ENCODE measurements at regions not wholly inside any gene's neighbourhood (a gene's known extent, or its start where the extent isn't known, plus 50 kb on each side); places are given as distances from the start of the nearest gene placed in this dataset.
"Not testable (repeated sequence)": the region's sequence is repeated elsewhere in the genome, so short reads cannot be mapped to it uniquely, and the experiment has no call there.

GRCh38 chr13:109330123-109330522, 456.3 kb downstream of the IRS2 start:
- DNase-seq (ENCODE audit: low spot score) = no peak

- no peak for DNase-seq (ENCODE audit: low spot score)
Observed at GRCh38 chr13:109329175-109329574, 457.2 kb downstream of the IRS2 start.

- DNase-seq (ENCODE audit: low spot score) = no peak
Observed at GRCh38 chr13:109326601-109327000, 459.8 kb downstream of the IRS2 start.

- DNase-seq (ENCODE audit: low spot score) = no peak
Observed at GRCh38 chr13:109323338-109323737, 463.0 kb downstream of the IRS2 start.

GRCh38 chr13:109318945-109319590, 467.3 kb downstream of the IRS2 start:
- no peak for DNase-seq (ENCODE audit: low spot score)

GRCh38 chr13:109315481-109315880, 470.9 kb downstream of the IRS2 start:
- no peak for DNase-seq (ENCODE audit: low spot score)

- no peak for DNase-seq (ENCODE audit: low spot score)
Observed at GRCh38 chr13:109314101-109314500, 472.3 kb downstream of the IRS2 start.

- no peak for DNase-seq (ENCODE audit: low spot score)
Observed at GRCh38 chr13:109312399-109312798, 474.0 kb downstream of the IRS2 start.

- DNase-seq (ENCODE audit: low spot score) = not testable (repeated sequence)
Observed at GRCh38 chr13:109311431-109311976, 474.9 kb downstream of the IRS2 start.

- no peak for DNase-seq (ENCODE audit: low spot score)
Observed at GRCh38 chr13:109309625-109310363, 476.6 kb downstream of the IRS2 start.

- no peak for DNase-seq (ENCODE audit: low spot score)
Observed at GRCh38 chr13:109307027-109307426, 479.4 kb downstream of the IRS2 start.

- no peak for DNase-seq (ENCODE audit: low spot score)
Observed at GRCh38 chr13:109301726-109302125, 484.7 kb downstream of the IRS2 start.

GRCh38 chr13:109301276-109301675, 485.1 kb downstream of the IRS2 start:
- DNase-seq (ENCODE audit: low spot score) = no peak

GRCh38 chr13:109297628-109298027, 488.8 kb downstream of the IRS2 start:
- DNase-seq (ENCODE audit: low spot score) = no peak

GRCh38 chr13:109293166-109293565, 493.2 kb downstream of the IRS2 start:
- no peak for DNase-seq (ENCODE audit: low spot score)

GRCh38 chr13:109288151-109288709, 498.2 kb downstream of the IRS2 start:
- DNase-seq (ENCODE audit: low spot score) = peak; percentile 8

GRCh38 chr13:109287553-109287952, 498.8 kb downstream of the IRS2 start:
- no peak for DNase-seq (ENCODE audit: low spot score)

- DNase-seq (ENCODE audit: low spot score) = no peak
Observed at GRCh38 chr13:109285586-109285985, 500.8 kb downstream of the IRS2 start.

- DNase-seq (ENCODE audit: low spot score) = peak; percentile 11
Observed at GRCh38 chr13:109281903-109282635, 504.3 kb downstream of the IRS2 start.

- DNase-seq (ENCODE audit: low spot score) = peak; percentile 47
Observed at GRCh38 chr13:109281017-109281902, 505.1 kb downstream of the IRS2 start.

GRCh38 chr13:109276261-109276660, 510.1 kb downstream of the IRS2 start:
- no peak for DNase-seq (ENCODE audit: low spot score)
